GM23338 (cell line): ENCODE measurements at regions not wholly inside any gene's neighbourhood (a gene's known extent, or its start where the extent isn't known, plus 50 kb on each side); places are given as distances from the start of the nearest gene placed in this dataset.

Experiments used
- ATAC-seq: fragments of 200-7000 bp; cut with Tn5 transposase; 3 replicates; pipeline ENCODE4 v1.9.1; 2020
- DNase-seq: peaks from one replicate; pipeline ENCODE4 v3.0.0-alpha.2; 2015; ENCODE audit warnings: low spot score
- H2AFZ ChIP-seq: fragments of 200-600 bp; sonication (generic); 2 replicates; pipeline ENCODE4 v1.8.0; 2016; ENCODE audit warnings: antibody characterized with exemption, mild to moderate bottlenecking, moderate library complexity
- H3F3A ChIP-seq: fragments of 200-600 bp; sonication (generic); replicated peaks from 2 replicates; pipeline ENCODE4 v1.8.0; 2017; ENCODE audit warnings: antibody characterized with exemption, mixed run types, low read depth
- H3K27ac ChIP-seq: fragments of 200-600 bp; sonication (generic); 2 replicates; pipeline ENCODE4 v1.6.1; 2016; ENCODE audit warnings: low read depth
- H3K27me3 ChIP-seq: fragments of 200-600 bp; sonication (generic); 2 replicates; pipeline ENCODE4 v1.8.0; 2016; ENCODE audit warnings: mild to moderate bottlenecking, mixed run types, moderate library complexity; ENCODE audit not compliant: insufficient read depth
- H3K36me3 ChIP-seq: fragments of 200-600 bp; sonication (generic); 2 replicates; pipeline ENCODE4 v1.8.0; 2016; ENCODE audit warnings: mild to moderate bottlenecking; ENCODE audit not compliant: insufficient read depth
- H3K4me1 ChIP-seq: fragments of 200-600 bp; sonication (generic); 2 replicates; pipeline ENCODE4 v1.8.0; 2016; ENCODE audit warnings: mild to moderate bottlenecking, moderate library complexity; ENCODE audit not compliant: insufficient read depth
- H3K4me2 ChIP-seq: fragments of 200-600 bp; sonication (generic); 2 replicates; pipeline ENCODE4 v1.7.1; 2017; ENCODE audit warnings: mixed run types
- H3K4me3 ChIP-seq: fragments of 200-600 bp; sonication (generic); 2 replicates; pipeline ENCODE4 v1.6.1; 2016; ENCODE audit warnings: mixed run types
- H3K79me2 ChIP-seq: fragments of 200-600 bp; sonication (generic); replicated peaks from 2 replicates; pipeline ENCODE4 v1.8.0; 2017; ENCODE audit warnings: mild to moderate bottlenecking; ENCODE audit not compliant: insufficient read depth
- H3K9me2 ChIP-seq: fragments of 200-600 bp; sonication (generic); 2 replicates; pipeline ENCODE4 v1.8.0; 2017; ENCODE audit not compliant: insufficient read depth
- H4K20me1 ChIP-seq: fragments of 200-600 bp; sonication (generic); replicated peaks from 2 replicates; pipeline ENCODE4 v1.8.0; 2017; ENCODE audit warnings: mild to moderate bottlenecking; ENCODE audit not compliant: insufficient read depth
- H3K27ac Mint-ChIP-seq: 2 replicates; pipeline ENCODE4 v1.8.0; 2020; ENCODE audit warnings: inconsistent platforms, mild to moderate bottlenecking, moderate library complexity, mixed read lengths
- H3K27me3 Mint-ChIP-seq: 3 replicates; pipeline ENCODE4 v1.8.0; 2022; ENCODE audit warnings: low read depth, mild to moderate bottlenecking, moderate library complexity, mixed read lengths, inconsistent platforms; ENCODE audit not compliant: insufficient read depth, poor library complexity
- H3K36me3 Mint-ChIP-seq: 3 replicates; pipeline ENCODE4 v1.8.0; 2021; ENCODE audit warnings: low read depth, mild to moderate bottlenecking, inconsistent platforms, moderate library complexity, mixed read lengths
- H3K4me1 Mint-ChIP-seq: 3 replicates; pipeline ENCODE4 v1.8.0; 2020; ENCODE audit warnings: mild to moderate bottlenecking, inconsistent platforms, mixed read lengths
- H3K4me3 Mint-ChIP-seq: 3 replicates; pipeline ENCODE4 v1.8.0; 2021; ENCODE audit warnings: moderate library complexity, mild to moderate bottlenecking, inconsistent platforms, mixed read lengths
- H3K9me3 Mint-ChIP-seq: 3 replicates; pipeline ENCODE4 v1.8.0; 2020; ENCODE audit warnings: moderate library complexity, mild to moderate bottlenecking, inconsistent platforms, mixed read lengths
- CREB1 ChIP-seq: fragments of 250-450 bp; sonication (Bioruptor Pico); IDR thresholded peaks from 2 replicates; pipeline ENCODE4 v1.5.0; 2020; ENCODE audit warnings: low read depth, mild to moderate bottlenecking, moderate library complexity
- CTCF ChIP-seq, 2 experiments: fragments of 200-600 bp in 1 of 2; sonication (generic) in 1 of 2; conservative IDR thresholded peaks; 2 replicates each; pipeline versions ENCODE4 v1.5.1 to v1.6.1; 2016 to 2017; ENCODE audit warnings: antibody characterized with exemption in 2 of 2, low read depth in 2 of 2, mild to moderate bottlenecking in 2 of 2, moderate library complexity in 1 of 2
- EZH2phosphoT487 ChIP-seq: fragments of 200-600 bp; sonication (generic); IDR thresholded peaks from one replicate; pipeline ENCODE4 v1.8.1; 2018; ENCODE audit warnings: antibody characterized with exemption; ENCODE audit not compliant: unreplicated experiment
- JUNB ChIP-seq: IDR thresholded peaks from one replicate; pipeline ENCODE4 v1.6.1; 2016; ENCODE audit warnings: antibody characterized with exemption; ENCODE audit not compliant: unreplicated experiment
- POLR2AphosphoS5 ChIP-seq: IDR thresholded peaks from 2 replicates; pipeline ENCODE4 v1.6.1; 2016; ENCODE audit warnings: antibody characterized with exemption, low read depth
- REST ChIP-seq: IDR thresholded peaks from one replicate; pipeline ENCODE4 v1.6.1; 2018; ENCODE audit warnings: antibody characterized with exemption; ENCODE audit not compliant: unreplicated experiment
- STAT1 ChIP-seq: IDR thresholded peaks from one replicate; pipeline ENCODE4 v1.6.1; 2016; ENCODE audit warnings: antibody characterized with exemption; ENCODE audit not compliant: unreplicated experiment
- ZNF114 ChIP-seq: fragments of 250-450 bp; sonication (Bioruptor Pico); IDR thresholded peaks from 2 replicates; pipeline ENCODE4 v1.5.0; 2020; ENCODE audit warnings: mild to moderate bottlenecking, moderate library complexity
- ZNF462 ChIP-seq: fragments of 250-450 bp; sonication (Bioruptor Pico); IDR thresholded peaks from 2 replicates; pipeline ENCODE4 v1.5.0; 2020; ENCODE audit warnings: mild to moderate bottlenecking, moderate library complexity

- Histone ChIP-seq H3F3A (no peaks in the 10 kb centered on the region), H3K79me2 (no peaks in the 10 kb centered on the region), H3K36me3 (no peaks in the 10 kb centered on the region), H3K27me3 (no peaks in the 10 kb centered on the region), H3K27ac (no peak overlapping the region), H3K4me3 (no peak overlapping the region), H4K20me1 (no peaks in the 10 kb centered on the region), H3K9me2 (no peaks in the 10 kb centered on the region), H3K4me2 (no peak overlapping the region), H2AFZ (no peak overlapping the region), H3K4me1 (0 out of 2 replicates have a peak, but pooled peaks cover 8% of the 10 kb centered on the region)
- Mint-ChIP-seq H3K27me3 (no peaks in the 10 kb centered on the region), H3K9me3 (no peaks in the 10 kb centered on the region), H3K4me1 (peaks cover 18% of the 10 kb centered on the region), H3K4me3 (no peak overlapping the region), H3K27ac (no peak overlapping the region), H3K36me3 (no peaks in the 10 kb centered on the region)
- ATAC-seq (no peak), DNase-seq (no peak)
- no peak for TF ChIP-seq ZNF462
Measured at GRCh38 chr4:35216636-35217035, 1027.7 kb downstream of the ARAP2 start.

GRCh38 chr4:35217331-35217730 is 1027.0 kb downstream of the ARAP2 start:
- Histone ChIP-seq H3K36me3 (no peaks in the 10 kb centered on the region), H3F3A (no peaks in the 10 kb centered on the region), H3K4me3 (no peak overlapping the region), H3K27me3 (no peaks in the 10 kb centered on the region), H3K79me2 (no peaks in the 10 kb centered on the region), H4K20me1 (no peaks in the 10 kb centered on the region), H3K9me2 (0 out of 2 replicates have a peak, but pooled peaks cover 2% of the 10 kb centered on the region), H2AFZ (no peak overlapping the region), H3K4me1 (0 out of 2 replicates have a peak, but pooled peaks cover 7% of the 10 kb centered on the region), H3K4me2 (no peak overlapping the region), H3K27ac (no peak overlapping the region)
- ATAC-seq (no peak), DNase-seq (no peak)
- Mint-ChIP-seq H3K27ac (no peak overlapping the region), H3K36me3 (no peaks in the 10 kb centered on the region), H3K27me3 (no peaks in the 10 kb centered on the region), H3K4me3 (no peak overlapping the region), H3K4me1 (peaks cover 15% of the 10 kb centered on the region), H3K9me3 (peaks cover under 1% of the 10 kb centered on the region; the same call in 1 of the 3 replicates)
- TF ChIP-seq STAT1 = no peak
- no peak for TF ChIP-seq CREB1 (CRISPR knock-in tag)
- TF ChIP-seq POLR2AphosphoS5 = no peak
- TF ChIP-seq ZNF114 (CRISPR knock-in tag) = no peak
- TF ChIP-seq EZH2phosphoT487 = no peak
- TF ChIP-seq REST = no peak
- no peak for TF ChIP-seq CTCF (conservative IDR thresholded peaks at IDR 0.05; ENCODE audit: low read depth in 2 of 2)
- TF ChIP-seq JUNB = no peak
